ENCODE measurements at regions not wholly inside any gene's neighbourhood (a gene's known extent, or its start where the extent isn't known, plus 50 kb on each side); places are given as distances from the start of the nearest gene placed in this dataset.
"Not testable (repeated sequence)": the region's sequence is repeated elsewhere in the genome, so short reads cannot be mapped to it uniquely, and the experiment has no call there.

- H3K79me2 ChIP-seq (ENCODE audit: control insufficient read depth, insufficient read depth, low read length); H2AFZ ChIP-seq (ENCODE audit: low read depth, low read length); BruUV-seq (replicated peaks); H3K36me3 ChIP-seq (ENCODE audit: control insufficient read depth in 2 of 2, extremely low read depth in 1 of 2, insufficient read depth in 2 of 2, low read length in 2 of 2); H3K9me3 ChIP-seq (replicated peaks; ENCODE audit: control insufficient read depth, insufficient read depth, low read length); DNase-seq (ENCODE audit: low read depth, low spot score); H3K4me3 ChIP-seq (replicated peaks in 1 of 3; ENCODE audit: insufficient read depth in 1 of 3, low read depth in 1 of 3, low read length in 3 of 3); H3K27me3 ChIP-seq (ENCODE audit: control insufficient read depth in 2 of 2, insufficient read depth in 2 of 2, low read length in 2 of 2); H3K4me1 ChIP-seq (ENCODE audit: control insufficient read depth, extremely low read depth, insufficient read depth, low read length); H3K9me1 ChIP-seq (replicated peaks; ENCODE audit: control insufficient read depth, extremely low read depth, insufficient read depth, low read length); H3K27ac ChIP-seq (ENCODE audit: insufficient read depth, low read depth, low read length); H3K9ac ChIP-seq (replicated peaks; ENCODE audit: extremely low read depth, insufficient read depth, low read length); FAIRE-seq; H4K20me1 ChIP-seq (replicated peaks; ENCODE audit: control insufficient read depth, extremely low read depth, insufficient read depth, low read length); CTCF ChIA-PET; POLR2A ChIA-PET; dilution Hi-C loops (cut with MboI; ENCODE audit: extremely low pct_ligation_motif_present, low sequenced_read_pairs); H3K4me2 ChIP-seq (ENCODE audit: insufficient read depth, low read length); intact Hi-C loops (cut with micrococcal nuclease): not testable (repeated sequence)
Observed at GRCh38 chr17:16882926-16883265, 89.0 kb downstream of the TNFRSF13B start.

- FAIRE-seq: no peak
- dilution Hi-C loops (cut with MboI; ENCODE audit: extremely low pct_ligation_motif_present, low sequenced_read_pairs): no loop called here
- no TSS peak for BruUV-seq (replicated peaks)
Observed at GRCh38 chr17:16882243-16882925, 89.5 kb downstream of the TNFRSF13B start.

More at GRCh38 chr17:16882243-16882925, 89.5 kb downstream of the TNFRSF13B start:
- CTCF ChIA-PET: no interaction called here
- Histone ChIP-seq H3K9me3 (replicated peaks; ENCODE audit: control insufficient read depth, insufficient read depth, low read length) (no peaks in the 10 kb centered on the region), H3K9me1 (replicated peaks; ENCODE audit: control insufficient read depth, extremely low read depth, insufficient read depth, low read length) (no peaks in the 10 kb centered on the region), H3K79me2 (ENCODE audit: control insufficient read depth, insufficient read depth, low read length) (no peaks in the 10 kb centered on the region), H3K4me3 (replicated peaks in 1 of 3; ENCODE audit: insufficient read depth in 1 of 3, low read depth in 1 of 3, low read length in 3 of 3) (no peak overlapping the region), H3K4me2 (ENCODE audit: insufficient read depth, low read length) (no peak overlapping the region), H3K27me3 (ENCODE audit: control insufficient read depth in 2 of 2, insufficient read depth in 2 of 2, low read length in 2 of 2) (peaks cover 0 to 2% of the 10 kb centered on the region in 2 experiments), H4K20me1 (replicated peaks; ENCODE audit: control insufficient read depth, extremely low read depth, insufficient read depth, low read length) (no peaks in the 10 kb centered on the region), H2AFZ (ENCODE audit: low read depth, low read length) (no peak overlapping the region), H3K36me3 (ENCODE audit: control insufficient read depth in 2 of 2, extremely low read depth in 1 of 2, insufficient read depth in 2 of 2, low read length in 2 of 2) (no peaks in the 10 kb centered on the region), H3K4me1 (ENCODE audit: control insufficient read depth, extremely low read depth, insufficient read depth, low read length) (no peaks in the 10 kb centered on the region), H3K9ac (replicated peaks; ENCODE audit: extremely low read depth, insufficient read depth, low read length) (no peak overlapping the region), H3K27ac (ENCODE audit: insufficient read depth, low read depth, low read length) (no peak overlapping the region)
- TF ChIP-seq JUN (IDR thresholded peaks at IDR 0.05; ENCODE audit: borderline replicate concordance, insufficient read depth, insufficient read length, low read depth): no peak
- no peak for TF ChIP-seq MYC (IDR thresholded peaks at IDR 0.05; ENCODE audit: low read depth, low read length)
- TF ChIP-seq EZH2 (IDR thresholded peaks at IDR 0.05; ENCODE audit: borderline replicate concordance, low read depth, low read length, severe bottlenecking): no peak
- no peak for TF ChIP-seq POLR2A (IDR thresholded peaks at IDR 0.05; ENCODE audit: low read depth, low read length)
- no peak for TF ChIP-seq GATA2 (IDR thresholded peaks at IDR 0.05; ENCODE audit: insufficient read depth, insufficient read length, low read depth, low read length)
- TF ChIP-seq POLR2AphosphoS5 (IDR thresholded peaks at IDR 0.05; ENCODE audit: insufficient read depth, low read depth, low read length): no peak
- TF ChIP-seq, protein P1, sequence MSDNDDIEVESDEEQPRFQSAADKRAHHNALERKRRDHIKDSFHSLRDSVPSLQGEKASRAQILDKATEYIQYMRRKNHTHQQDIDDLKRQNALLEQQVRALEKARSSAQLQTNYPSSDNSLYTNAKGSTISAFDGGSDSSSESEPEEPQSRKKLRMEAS (IDR thresholded peaks at IDR 0.05; ENCODE audit: insufficient read depth, insufficient read length): no peak
- POLR2A ChIA-PET: no interaction called here
- DNase-seq (ENCODE audit: low read depth, low spot score): no peak
- intact Hi-C loops (cut with micrococcal nuclease): no loop called here

Data from endothelial cell of umbilical vein (primary cell).